Vagina (tissue), 2 donors: ENCODE measurements at regions not wholly inside any gene's neighbourhood (a gene's known extent, or its start where the extent isn't known, plus 50 kb on each side); places are given as distances from the start of the nearest gene placed in this dataset.

Experiments used
- DNase-seq, 2 donors: peaks; one replicate each; pipeline ENCODE4 v3.0.0-alpha.2; 2017; ENCODE audit errors: extremely low spot score in 2 of 2
- H3K27ac ChIP-seq: fragments of 200-600 bp; sonication (generic); one replicate; pipeline ENCODE4 v1.5.1; 2019
- H3K27me3 ChIP-seq: fragments of 200-600 bp; sonication (generic); one replicate; pipeline ENCODE4 v1.5.1; 2019
- H3K36me3 ChIP-seq, 2 donors: fragments of 200-600 bp; sonication (generic); one replicate each; pipeline ENCODE4 v1.5.1; 2017 to 2019
- H3K4me1 ChIP-seq: fragments of 200-600 bp; sonication (generic); one replicate; pipeline ENCODE4 v1.5.1; 2019
- H3K4me3 ChIP-seq, 2 donors: fragments of 200-600 bp; sonication (generic); 1 replicate in 1 of 2; 2 replicates in 1 of 2; pipeline ENCODE4 v1.5.1; 2016 to 2019
- H3K9me3 ChIP-seq: fragments of 200-600 bp; sonication (generic); one replicate; pipeline ENCODE4 v1.5.1; 2019
- CTCF ChIP-seq, 3 experiments: fragments of 450-650 bp in 2 of 3; fragments of 200-600 bp in 1 of 3; sonication (generic) in 1 of 3; IDR thresholded peaks; one replicate each; pipeline ENCODE4 v1.5.1; 2017 to 2019; ENCODE audit warnings: antibody characterized with exemption in 3 of 3, mild to moderate bottlenecking in 2 of 3, moderate library complexity in 2 of 3
- POLR2A ChIP-seq, 2 donors: fragments of 450-650 bp; IDR thresholded peaks; one replicate each; pipeline ENCODE4 v1.6.1; 2017; ENCODE audit warnings: antibody characterized with exemption in 2 of 2, mild to moderate bottlenecking in 2 of 2, moderate library complexity in 2 of 2
- POLR2AphosphoS5 ChIP-seq, 2 donors: sonication (generic); formaldehyde crosslinking; IDR thresholded peaks; one replicate each; pipeline ENCODE4 v1.9.0; 2017; ENCODE audit warnings: antibody characterized with exemption in 2 of 2, mild to moderate bottlenecking in 2 of 2, low read depth in 1 of 2; ENCODE audit not compliant: insufficient read depth in 1 of 2
- intact Hi-C: fragments of 100-400 bp; cut with DNase I; formaldehyde crosslinking; loops from one replicate; pipeline ENCODE4 v1.15.1; 2023

- Histone ChIP-seq H3K36me3 (no peaks in the 10 kb centered on the region), H3K4me1 (no peaks in the 10 kb centered on the region), H3K27me3 (no peaks in the 10 kb centered on the region), H3K27ac (no peak overlapping the region), H3K4me3 (no peak overlapping the region), H3K9me3 (no peaks in the 10 kb centered on the region)
- intact Hi-C loops: no loop called here
- TF ChIP-seq POLR2AphosphoS5 (IDR thresholded peaks at IDR 0.05; ENCODE audit: insufficient read depth in 1 of 2, low read depth in 1 of 2) (no peak), CTCF (IDR thresholded peaks at IDR 0.05) (no peak), POLR2A (IDR thresholded peaks at IDR 0.05) (no peak)
- no peak for DNase-seq
These were observed 96.9 kb downstream of the TMEM47 start for GRCh38 chrX:34560180-34560579.

GRCh38 chrX:34559325-34559724, 97.8 kb downstream of the TMEM47 start:
- no peak for DNase-seq
- Histone ChIP-seq H3K36me3 (no peaks in the 10 kb centered on the region), H3K4me3 (no peak overlapping the region), H3K27me3 (no peaks in the 10 kb centered on the region), H3K27ac (no peak overlapping the region), H3K9me3 (no peaks in the 10 kb centered on the region), H3K4me1 (no peaks in the 10 kb centered on the region)
- intact Hi-C loops: no loop called here
- TF ChIP-seq POLR2AphosphoS5 (IDR thresholded peaks at IDR 0.05; ENCODE audit: insufficient read depth in 1 of 2, low read depth in 1 of 2) (no peak), CTCF (IDR thresholded peaks at IDR 0.05) (no peak), POLR2A (IDR thresholded peaks at IDR 0.05) (no peak)

- no peak overlapping the region for H3K4me3 ChIP-seq
These were observed 99.4 kb downstream of the TMEM47 start for GRCh38 chrX:34557733-34558132.

GRCh38 chrX:34555481-34555880, 101.6 kb downstream of the TMEM47 start:
- no peak for TF ChIP-seq POLR2A (IDR thresholded peaks at IDR 0.05)
- TF ChIP-seq POLR2AphosphoS5 (IDR thresholded peaks at IDR 0.05; ENCODE audit: insufficient read depth in 1 of 2, low read depth in 1 of 2): no peak
- no peak for TF ChIP-seq CTCF (IDR thresholded peaks at IDR 0.05)
- Histone ChIP-seq H3K27ac (no peak overlapping the region), H3K4me1 (no peaks in the 10 kb centered on the region), H3K27me3 (no peaks in the 10 kb centered on the region), H3K9me3 (no peaks in the 10 kb centered on the region), H3K36me3 (no peaks in the 10 kb centered on the region), H3K4me3 (no peak overlapping the region)
- no peak for DNase-seq
- intact Hi-C loops: no loop called here

More at GRCh38 chrX:34557733-34558132, 99.4 kb downstream of the TMEM47 start:
- no peaks in the 10 kb centered on the region for H3K36me3 ChIP-seq
- intact Hi-C loops: no loop called here
- H3K4me1 ChIP-seq: no peaks in the 10 kb centered on the region
- no peak overlapping the region for H3K27ac ChIP-seq
- TF ChIP-seq CTCF (IDR thresholded peaks at IDR 0.05): no peak
- TF ChIP-seq POLR2AphosphoS5 (IDR thresholded peaks at IDR 0.05; ENCODE audit: insufficient read depth in 1 of 2, low read depth in 1 of 2): no peak
- no peak for TF ChIP-seq POLR2A (IDR thresholded peaks at IDR 0.05)
- H3K9me3 ChIP-seq: no peaks in the 10 kb centered on the region
- no peaks in the 10 kb centered on the region for H3K27me3 ChIP-seq
- DNase-seq: no peak

GRCh38 chrX:34546366-34546765, 110.7 kb downstream of the TMEM47 start:
- Histone ChIP-seq H3K9me3 (no peaks in the 10 kb centered on the region), H3K4me1 (no peaks in the 10 kb centered on the region), H3K4me3 (no peak overlapping the region), H3K27me3 (no peaks in the 10 kb centered on the region), H3K27ac (no peak overlapping the region), H3K36me3 (no peaks in the 10 kb centered on the region)
- intact Hi-C loops: no loop called here
- no peak for TF ChIP-seq POLR2A (IDR thresholded peaks at IDR 0.05)
- no peak for TF ChIP-seq CTCF (IDR thresholded peaks at IDR 0.05)
- no peak for TF ChIP-seq POLR2AphosphoS5 (IDR thresholded peaks at IDR 0.05; ENCODE audit: insufficient read depth in 1 of 2, low read depth in 1 of 2)
- no peak for DNase-seq
